ENCODE measurements at regions not wholly inside any gene's neighbourhood (a gene's known extent, or its start where the extent isn't known, plus 50 kb on each side); places are given as distances from the start of the nearest gene placed in this dataset.

- TF ChIP-seq POLR2AphosphoS5 (IDR thresholded peaks at IDR 0.05; ENCODE audit: low read depth, low read length) (no peak), REST (IDR thresholded peaks at IDR 0.05; ENCODE audit: insufficient read depth in 1 of 2, low read depth in 2 of 2, low read length in 1 of 2) (no peak), TCF7L2 (IDR thresholded peaks at IDR 0.05; ENCODE audit: low read depth, low read length) (no peak), SIN3A (IDR thresholded peaks at IDR 0.05; ENCODE audit: borderline replicate concordance, insufficient read depth, low read depth, low read length) (no peak)
- TF ChIP-seq, protein P1, sequence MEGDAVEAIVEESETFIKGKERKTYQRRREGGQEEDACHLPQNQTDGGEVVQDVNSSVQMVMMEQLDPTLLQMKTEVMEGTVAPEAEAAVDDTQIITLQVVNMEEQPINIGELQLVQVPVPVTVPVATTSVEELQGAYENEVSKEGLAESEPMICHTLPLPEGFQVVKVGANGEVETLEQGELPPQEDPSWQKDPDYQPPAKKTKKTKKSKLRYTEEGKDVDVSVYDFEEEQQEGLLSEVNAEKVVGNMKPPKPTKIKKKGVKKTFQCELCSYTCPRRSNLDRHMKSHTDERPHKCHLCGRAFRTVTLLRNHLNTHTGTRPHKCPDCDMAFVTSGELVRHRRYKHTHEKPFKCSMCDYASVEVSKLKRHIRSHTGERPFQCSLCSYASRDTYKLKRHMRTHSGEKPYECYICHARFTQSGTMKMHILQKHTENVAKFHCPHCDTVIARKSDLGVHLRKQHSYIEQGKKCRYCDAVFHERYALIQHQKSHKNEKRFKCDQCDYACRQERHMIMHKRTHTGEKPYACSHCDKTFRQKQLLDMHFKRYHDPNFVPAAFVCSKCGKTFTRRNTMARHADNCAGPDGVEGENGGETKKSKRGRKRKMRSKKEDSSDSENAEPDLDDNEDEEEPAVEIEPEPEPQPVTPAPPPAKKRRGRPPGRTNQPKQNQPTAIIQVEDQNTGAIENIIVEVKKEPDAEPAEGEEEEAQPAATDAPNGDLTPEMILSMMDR (IDR thresholded peaks at IDR 0.05) = no peak
Observed at GRCh38 chr2:57828221-57828620, 218.4 kb upstream of the VRK2 start.

Measured in Panc1 (cell line).